NCI-H524 (cell line): ENCODE measurements at regions not wholly inside any gene's neighbourhood (a gene's known extent, or its start where the extent isn't known, plus 50 kb on each side); places are given as distances from the start of the nearest gene placed in this dataset.
"Not testable (repeated sequence)": the region's sequence is repeated elsewhere in the genome, so short reads cannot be mapped to it uniquely, and the experiment has no call there.

Experiments used
- DNase-seq, 2 experiments: peaks; one replicate each; lab custom pipeline; 2025; lab: John Stamatoyannopoulos, UW

- no peak for DNase-seq
Observed at GRCh38 chr5:152527358-152528052, 122.4 kb upstream of the NMUR2 start.

GRCh38 chr5:152529440-152529839 is 124.4 kb upstream of the NMUR2 start:
- no peak for DNase-seq

GRCh38 chr5:152532714-152533113 is 127.6 kb upstream of the NMUR2 start:
- peak; percentile 24 to 76 for DNase-seq

GRCh38 chr5:152534641-152535040 is 129.6 kb upstream of the NMUR2 start:
- DNase-seq = no peak

- DNase-seq = no peak
Observed at GRCh38 chr5:152542741-152543140, 137.7 kb upstream of the NMUR2 start.

- DNase-seq = no peak
Observed at GRCh38 chr5:152546493-152546892, 141.4 kb upstream of the NMUR2 start.

GRCh38 chr5:152547202-152547601 is 142.1 kb upstream of the NMUR2 start:
- DNase-seq = peak; percentile 63 to 89

GRCh38 chr5:152549709-152550108 is 144.6 kb upstream of the NMUR2 start:
- no peak for DNase-seq

GRCh38 chr5:152551061-152551460 is 146.0 kb upstream of the NMUR2 start:
- no peak for DNase-seq

- DNase-seq = peak; percentile 63 to 90
Observed at GRCh38 chr5:152556784-152557183, 151.7 kb upstream of the NMUR2 start.

- peak; percentile 29 to 68 for DNase-seq
Observed at GRCh38 chr5:152560512-152561137, 155.5 kb upstream of the NMUR2 start.

GRCh38 chr5:152568016-152568415 is 162.9 kb upstream of the NMUR2 start:
- no peak for DNase-seq

- DNase-seq = no peak
Observed at GRCh38 chr5:152572812-152573211, 167.7 kb upstream of the NMUR2 start.

GRCh38 chr5:152584103-152584502 is 179.0 kb upstream of the NMUR2 start:
- no peak for DNase-seq

- DNase-seq = peak in 1 of 2 experiments; percentile 1
Observed at GRCh38 chr5:152592416-152592815, 187.3 kb upstream of the NMUR2 start.

GRCh38 chr5:152593388-152593787 is 188.3 kb upstream of the NMUR2 start:
- DNase-seq = no peak

GRCh38 chr5:152595405-152595804 is 190.3 kb upstream of the NMUR2 start:
- no peak for DNase-seq

GRCh38 chr5:152599096-152599495 is 194.0 kb upstream of the NMUR2 start:
- no peak for DNase-seq

GRCh38 chr5:152601806-152602732 is 197.0 kb upstream of the NMUR2 start:
- no peak for DNase-seq

GRCh38 chr5:152606050-152606449 is 201.0 kb upstream of the NMUR2 start:
- not testable (repeated sequence) for DNase-seq

- no peak for DNase-seq
Observed at GRCh38 chr5:152606776-152607364, 201.8 kb upstream of the NMUR2 start.
